ENCODE measurements at regions not wholly inside any gene's neighbourhood (a gene's known extent, or its start where the extent isn't known, plus 50 kb on each side); places are given as distances from the start of the nearest gene placed in this dataset.

GRCh38 chr2:223283771-223284170 lies 231.8 kb downstream of the KCNE4 start:
- no peaks in the 10 kb centered on the region for H3K27me3 ChIP-seq (ENCODE audit: control insufficient read depth in 3 of 3, insufficient read depth in 3 of 3, low read length in 2 of 3)
- H3K4me3 ChIP-seq = no peak overlapping the region
- H3K9ac ChIP-seq (ENCODE audit: insufficient read depth in 1 of 2, low read length in 2 of 2) = no peak overlapping the region
- no peaks in the 10 kb centered on the region for H3K4me1 ChIP-seq (ENCODE audit: control insufficient read depth in 5 of 5, insufficient read depth in 5 of 5, low read length in 5 of 5)
- H3K27ac ChIP-seq (ENCODE audit: low read depth in 1 of 2, low read length in 1 of 2) = no peak overlapping the region
- peak in 1 of 3 donors; percentile 12 for DNase-seq
- no peak for TF ChIP-seq CTCF (IDR thresholded peaks at IDR 0.05; ENCODE audit: control extremely low read depth, extremely low read depth)
- no peaks in the 10 kb centered on the region for H3K36me3 ChIP-seq (ENCODE audit: control insufficient read depth in 4 of 4, insufficient read depth in 4 of 4, low read length in 4 of 4)
- ATAC-seq (ENCODE audit: insufficient read depth, low FRiP score) = no peak
- H3K9me3 ChIP-seq (ENCODE audit: control insufficient read depth in 4 of 4, insufficient read depth in 3 of 4, low read length in 3 of 4) = peaks cover 0 to 11% (median 2%) of the 10 kb centered on the region in 4 donors

- Histone ChIP-seq H3K9me3 (ENCODE audit: control insufficient read depth in 4 of 4, insufficient read depth in 3 of 4, low read length in 3 of 4) (peaks cover 0 to 11% (median 2%) of the 10 kb centered on the region in 4 donors), H3K9ac (ENCODE audit: insufficient read depth in 1 of 2, low read length in 2 of 2) (no peak overlapping the region), H3K27ac (ENCODE audit: low read depth in 1 of 2, low read length in 1 of 2) (no peak overlapping the region), H3K4me3 (no peak overlapping the region), H3K27me3 (ENCODE audit: control insufficient read depth in 3 of 3, insufficient read depth in 3 of 3, low read length in 2 of 3) (no peaks in the 10 kb centered on the region), H3K36me3 (ENCODE audit: control insufficient read depth in 4 of 4, insufficient read depth in 4 of 4, low read length in 4 of 4) (no peaks in the 10 kb centered on the region), H3K4me1 (ENCODE audit: control insufficient read depth in 5 of 5, insufficient read depth in 5 of 5, low read length in 5 of 5) (no peaks in the 10 kb centered on the region)
- DNase-seq (no peak), ATAC-seq (ENCODE audit: insufficient read depth, low FRiP score) (no peak)
- no peak for TF ChIP-seq CTCF (IDR thresholded peaks at IDR 0.05; ENCODE audit: control extremely low read depth, extremely low read depth)
- 92 to 95% methylated on average over 6 of the region's 6 CpGs for WGBS, 2 donors
Measured at GRCh38 chr2:223285370-223286265, 233.6 kb downstream of the KCNE4 start.

- DNase-seq = no peak
- ATAC-seq (ENCODE audit: insufficient read depth, low FRiP score) = no peak
- no peak overlapping the region for H3K27ac ChIP-seq (ENCODE audit: low read depth in 1 of 2, low read length in 1 of 2)
Measured at GRCh38 chr2:223294756-223295155, 242.8 kb downstream of the KCNE4 start.

More at GRCh38 chr2:223294756-223295155, 242.8 kb downstream of the KCNE4 start:
- H3K27me3 ChIP-seq (ENCODE audit: control insufficient read depth in 3 of 3, insufficient read depth in 3 of 3, low read length in 2 of 3) = no peaks in the 10 kb centered on the region
- H3K4me1 ChIP-seq (ENCODE audit: control insufficient read depth in 5 of 5, insufficient read depth in 5 of 5, low read length in 5 of 5) = no peaks in the 10 kb centered on the region
- no peak for TF ChIP-seq CTCF (IDR thresholded peaks at IDR 0.05; ENCODE audit: control extremely low read depth, extremely low read depth)
- peaks cover 0 to 5% (median 0%) of the 10 kb centered on the region in 4 donors for H3K9me3 ChIP-seq (ENCODE audit: control insufficient read depth in 4 of 4, insufficient read depth in 3 of 4, low read length in 3 of 4)
- H3K4me3 ChIP-seq = no peak overlapping the region
- H3K9ac ChIP-seq (ENCODE audit: insufficient read depth in 1 of 2, low read length in 2 of 2) = no peak overlapping the region
- no peaks in the 10 kb centered on the region for H3K36me3 ChIP-seq (ENCODE audit: control insufficient read depth in 4 of 4, insufficient read depth in 4 of 4, low read length in 4 of 4)

All from lung (tissue), 11 donors.